ENCODE measurements at regions not wholly inside any gene's neighbourhood (a gene's known extent, or its start where the extent isn't known, plus 50 kb on each side); places are given as distances from the start of the nearest gene placed in this dataset.

GRCh38 chr2:67258831-67259230, 138.3 kb upstream of the ETAA1 start:
- no peak for TF ChIP-seq CTCF (IDR thresholded peaks at IDR 0.05)
- DNase-seq (ENCODE audit: low spot score) (no peak), ATAC-seq (ENCODE audit: insufficient number of reproducible peaks, low FRiP score, low read depth) (no peak)
- Histone ChIP-seq H3K27ac (peak overlapping the region; percentile 91), H3K9me3 (no peaks in the 10 kb centered on the region), H3K4me3 (no peak overlapping the region), H3K36me3 (no peaks in the 10 kb centered on the region), H3K4me1 (ENCODE audit: control insufficient read depth in 1 of 2, low read depth in 2 of 2) (peaks cover 11 to 22% of the 10 kb centered on the region in 2 donors), H3K27me3 (replicated peaks; ENCODE audit: insufficient read depth) (no peaks in the 10 kb centered on the region)

GRCh38 chr2:67259556-67260342, 137.4 kb upstream of the ETAA1 start:
- no peaks in the 10 kb centered on the region for H3K36me3 ChIP-seq
- DNase-seq (ENCODE audit: low spot score), result no peak
- no peak for TF ChIP-seq CTCF (IDR thresholded peaks at IDR 0.05)
- H3K27ac ChIP-seq, result peak overlapping the region; percentile 91
- no peaks in the 10 kb centered on the region for H3K9me3 ChIP-seq
- peak; percentile 9 for ATAC-seq (ENCODE audit: insufficient number of reproducible peaks, low FRiP score, low read depth)
- peak overlapping the region; percentile 66 for H3K4me3 ChIP-seq
- no peaks in the 10 kb centered on the region for H3K27me3 ChIP-seq (replicated peaks; ENCODE audit: insufficient read depth)
- peaks cover 11 to 22% of the 10 kb centered on the region in 2 donors for H3K4me1 ChIP-seq (ENCODE audit: control insufficient read depth in 1 of 2, low read depth in 2 of 2)

- Histone ChIP-seq H3K27me3 (replicated peaks; ENCODE audit: insufficient read depth) (no peaks in the 10 kb centered on the region), H3K9me3 (no peaks in the 10 kb centered on the region), H3K4me3 (peak overlapping the region; percentile 66), H3K36me3 (no peaks in the 10 kb centered on the region), H3K4me1 (ENCODE audit: control insufficient read depth in 1 of 2, low read depth in 2 of 2) (peaks cover 11 to 22% of the 10 kb centered on the region in 2 donors), H3K27ac (peak overlapping the region; percentile 91)
- DNase-seq (ENCODE audit: low spot score), result peak; percentile 80
- no peak for TF ChIP-seq CTCF (IDR thresholded peaks at IDR 0.05)
- peak; percentile 89 for ATAC-seq (ENCODE audit: insufficient number of reproducible peaks, low FRiP score, low read depth)
These were observed 136.5 kb upstream of the ETAA1 start for GRCh38 chr2:67260343-67261277.

- H3K36me3 ChIP-seq, result no peaks in the 10 kb centered on the region
- TF ChIP-seq CTCF (IDR thresholded peaks at IDR 0.05), result no peak
- H3K9me3 ChIP-seq, result no peaks in the 10 kb centered on the region
- no peaks in the 10 kb centered on the region for H3K27me3 ChIP-seq (replicated peaks; ENCODE audit: insufficient read depth)
- no peaks in the 10 kb centered on the region for H3K4me1 ChIP-seq (ENCODE audit: control insufficient read depth in 1 of 2, low read depth in 2 of 2)
- H3K27ac ChIP-seq, result no peak overlapping the region
- H3K4me3 ChIP-seq, result no peak overlapping the region
- DNase-seq (ENCODE audit: low spot score) (no peak), ATAC-seq (ENCODE audit: insufficient number of reproducible peaks, low FRiP score, low read depth) (no peak)
These were observed 129.9 kb upstream of the ETAA1 start for GRCh38 chr2:67267241-67267640.

GRCh38 chr2:67268797-67269196, 128.3 kb upstream of the ETAA1 start:
- ATAC-seq (ENCODE audit: insufficient number of reproducible peaks, low FRiP score, low read depth), result no peak
- no peak for TF ChIP-seq CTCF (IDR thresholded peaks at IDR 0.05)
- Histone ChIP-seq H3K27me3 (replicated peaks; ENCODE audit: insufficient read depth) (no peaks in the 10 kb centered on the region), H3K4me1 (ENCODE audit: control insufficient read depth in 1 of 2, low read depth in 2 of 2) (no peaks in the 10 kb centered on the region), H3K4me3 (no peak overlapping the region), H3K36me3 (no peaks in the 10 kb centered on the region), H3K27ac (no peak overlapping the region), H3K9me3 (no peaks in the 10 kb centered on the region)
- DNase-seq (ENCODE audit: low spot score), result no peak
